HEK293 (cell line): ENCODE measurements at regions not wholly inside any gene's neighbourhood (a gene's known extent, or its start where the extent isn't known, plus 50 kb on each side); places are given as distances from the start of the nearest gene placed in this dataset.
A peak's percentile ranks its signal among the peaks of the same experiment; 100 is the strongest.

Experiments
- CTCF ChIA-PET: fragments of 350-600 bp; formaldehyde crosslinking; extraction: SDS; loops from one replicate; lab custom pipeline; 2021; ENCODE audit warnings: antibody characterized with exemption; lab: Yijun Ruan, JAX
- POLR2A ChIA-PET: fragments of 300-600 bp; formaldehyde crosslinking; extraction: SDS; loops from one replicate; lab custom pipeline; 2020; ENCODE audit warnings: antibody characterized with exemption, inconsistent platforms; lab: Yijun Ruan, JAX
- H3K27ac ChIP-seq: fragments of 200-500 bp; sonication (Bioruptor generic); 2 replicates; pipeline ENCODE4 v1.5.1; 2014; ENCODE audit warnings: low read depth, low read length, control low read depth, inconsistent platforms; ENCODE audit errors: extremely low read depth
- H3K36me3 ChIP-seq, 2 experiments: fragments of 200-500 bp in 1 of 2; sonication (Bioruptor generic) in 1 of 2; 1 replicate in 1 of 2; 2 replicates in 1 of 2; pipeline ENCODE4 v1.5.1; 2014 to 2017; ENCODE audit warnings: inconsistent platforms in 2 of 2, low read length in 2 of 2; ENCODE audit not compliant: control insufficient read depth in 2 of 2, insufficient read depth in 1 of 2
- H3K4me1 ChIP-seq: fragments of 200-500 bp; sonication (Bioruptor generic); 2 replicates; pipeline ENCODE4 v1.5.1; 2014; ENCODE audit warnings: mild to moderate bottlenecking, low read length, inconsistent platforms; ENCODE audit not compliant: control insufficient read depth, insufficient read depth
- H3K4me3 ChIP-seq: 2 replicates; pipeline ENCODE4 v1.5.1; 2011; ENCODE audit warnings: low read depth, mild to moderate bottlenecking, control low read depth, low read length, moderate library complexity
- H3K9me3 ChIP-seq: fragments of 200-500 bp; sonication (Bioruptor generic); 2 replicates; pipeline ENCODE4 v1.5.1; 2014; ENCODE audit warnings: low read depth, low read length, inconsistent platforms; ENCODE audit not compliant: control insufficient read depth, insufficient read depth
- EGR2 ChIP-seq: fragments of 450-650 bp; formaldehyde crosslinking; IDR thresholded peaks from 2 replicates; pipeline ENCODE4 v1.5.1; 2016; ENCODE audit warnings: low read depth, missing biosample characterization, missing genetic modification characterization
- GLI2 ChIP-seq: fragments of 450-650 bp; formaldehyde crosslinking; IDR thresholded peaks from 2 replicates; pipeline ENCODE4; 2017; ENCODE audit warnings: missing biosample characterization, missing genetic modification characterization, low read depth, borderline replicate concordance
- HOXC10 ChIP-seq: sonication (generic); formaldehyde crosslinking; IDR thresholded peaks from 2 replicates; pipeline ENCODE4 v1.8.1; 2023; ENCODE audit warnings: mild to moderate bottlenecking, missing genetic modification reagents
- PRDM10 ChIP-seq: fragments of 450-650 bp; formaldehyde crosslinking; IDR thresholded peaks from 2 replicates; pipeline ENCODE4 v1.5.1; 2016; ENCODE audit warnings: missing biosample characterization, missing genetic modification characterization
- ZNF138 ChIP-seq: fragments of 450-650 bp; formaldehyde crosslinking; IDR thresholded peaks from 2 replicates; pipeline ENCODE4 v1.5.1; 2016; ENCODE audit warnings: missing biosample characterization, missing genetic modification characterization, borderline replicate concordance
- ZNF148 ChIP-seq: fragments of 450-650 bp; formaldehyde crosslinking; IDR thresholded peaks from 2 replicates; pipeline ENCODE4 v1.5.0; 2017; ENCODE audit warnings: missing biosample characterization, missing genetic modification characterization, borderline replicate concordance
- ZNF157 ChIP-seq: fragments of 450-650 bp; formaldehyde crosslinking; IDR thresholded peaks from 2 replicates; pipeline ENCODE4 v1.5.1; 2016; ENCODE audit warnings: missing biosample characterization, missing genetic modification characterization
- ZNF221 ChIP-seq: fragments of 450-650 bp; formaldehyde crosslinking; IDR thresholded peaks from 2 replicates; pipeline ENCODE4 v1.5.1; 2017; ENCODE audit warnings: missing biosample characterization, missing genetic modification characterization, borderline replicate concordance
- ZNF433 ChIP-seq: fragments of 450-650 bp; formaldehyde crosslinking; IDR thresholded peaks from 2 replicates; pipeline ENCODE4 v1.5.1; 2016; ENCODE audit warnings: missing biosample characterization, missing genetic modification characterization, low read depth
- ZNF501 ChIP-seq: fragments of 450-650 bp; formaldehyde crosslinking; IDR thresholded peaks from 2 replicates; pipeline ENCODE4 v1.5.1; 2016; ENCODE audit warnings: missing biosample characterization, missing genetic modification characterization
- ZNF664 ChIP-seq: fragments of 450-650 bp; formaldehyde crosslinking; IDR thresholded peaks from 2 replicates; pipeline ENCODE4 v1.5.1; 2016; ENCODE audit warnings: missing biosample characterization, missing genetic modification characterization
- ZNF704 ChIP-seq: fragments of 450-650 bp; formaldehyde crosslinking; IDR thresholded peaks from 2 replicates; pipeline ENCODE4 v1.5.1; 2016; ENCODE audit warnings: missing biosample characterization, missing genetic modification characterization
- ZNF776 ChIP-seq: fragments of 450-650 bp; formaldehyde crosslinking; IDR thresholded peaks from 2 replicates; pipeline ENCODE4 v1.5.0; 2017; ENCODE audit warnings: missing biosample characterization, missing genetic modification characterization, borderline replicate concordance

- no peak for TF ChIP-seq ZNF148
These were observed 139.1 kb upstream of the STK32A start (continued) for GRCh38 chr5:147095740-147096139.

DNA sequence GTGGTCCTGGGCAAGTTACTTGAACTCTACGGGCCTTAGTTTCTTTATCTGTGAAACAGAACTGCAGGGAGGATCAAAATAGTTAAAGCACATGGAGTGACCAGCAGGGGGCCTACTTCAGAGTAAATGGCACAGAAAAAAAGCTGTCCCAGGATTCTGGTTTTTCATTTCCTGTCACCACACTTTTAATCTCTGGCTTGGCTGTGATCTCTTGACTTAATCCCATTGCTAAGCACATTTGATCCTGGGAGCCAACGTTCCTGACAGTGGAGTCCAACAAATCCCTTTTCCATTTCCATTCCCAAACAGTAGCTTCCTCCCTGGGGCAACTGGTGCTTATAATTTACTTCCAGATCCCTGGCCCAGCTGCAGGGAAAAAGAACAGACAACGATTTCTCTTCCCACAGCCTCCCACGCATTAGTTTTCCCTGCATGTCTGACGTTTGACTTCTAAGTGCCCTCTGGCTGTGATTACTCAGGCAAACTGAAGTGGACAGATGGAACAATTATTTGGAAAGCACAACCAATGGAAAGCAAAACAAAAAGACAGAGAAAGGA is 136.5 kb upstream of the STK32A start:
- Histone ChIP-seq H3K9me3 (no peaks in the 10 kb centered on the region), H3K4me3 (no peak overlapping the region), H3K27ac (no peak overlapping the region), H3K4me1 (no peaks in the 10 kb centered on the region), H3K36me3 (no peaks in the 10 kb centered on the region)
- TF ChIP-seq EGR2 (tag by site-specific recombination) (peak; percentile 22; the same call in 1 of the 2 replicates), ZNF157 (tag by site-specific recombination) (no peak), PRDM10 (no peak)
- ChIA-PET CTCF (interaction anchor here (0.6 to 4.9 kb wide), 34 partner anchors 10 to 1888 kb away, joined by 3 to 78 read pairs (median 4); no protein-coding TSS in a partner anchor), POLR2A (no interaction called here)

GRCh38 chr5:147101659-147102369 is 133.0 kb upstream of the STK32A start:
- no peak overlapping the region for H3K4me3 ChIP-seq
- ChIA-PET POLR2A (no interaction called here), CTCF (interaction anchor here (0.6 to 1.2 kb wide), 4 partner anchors 26 to 100 kb away, joined by 3 read pairs; no protein-coding TSS in a partner anchor)
- H3K9me3 ChIP-seq = no peaks in the 10 kb centered on the region
- no peaks in the 10 kb centered on the region for H3K36me3 ChIP-seq
- H3K27ac ChIP-seq = no peak overlapping the region
- no peaks in the 10 kb centered on the region for H3K4me1 ChIP-seq
- TF ChIP-seq ZNF776 (tag by site-specific recombination) (no peak), ZNF138 (no peak), HOXC10 (CRISPR knock-in tag) (no peak), ZNF221 (tag by site-specific recombination) (no peak), ZNF433 (tag by site-specific recombination) (no peak), ZNF501 (no peak), GLI2 (no peak), ZNF664 (tag by site-specific recombination) (no peak), ZNF704 (tag by site-specific recombination) (no peak)
